ENCODE measurements at regions not wholly inside any gene's neighbourhood (a gene's known extent, or its start where the extent isn't known, plus 50 kb on each side); places are given as distances from the start of the nearest gene placed in this dataset.
A peak's percentile ranks its signal among the peaks of the same experiment; 100 is the strongest.

- no peak for DNase-seq (ENCODE audit: low spot score)
Observed at GRCh38 chr17:17417718-17418181, 59.0 kb upstream of the MED9 start.

DNA sequence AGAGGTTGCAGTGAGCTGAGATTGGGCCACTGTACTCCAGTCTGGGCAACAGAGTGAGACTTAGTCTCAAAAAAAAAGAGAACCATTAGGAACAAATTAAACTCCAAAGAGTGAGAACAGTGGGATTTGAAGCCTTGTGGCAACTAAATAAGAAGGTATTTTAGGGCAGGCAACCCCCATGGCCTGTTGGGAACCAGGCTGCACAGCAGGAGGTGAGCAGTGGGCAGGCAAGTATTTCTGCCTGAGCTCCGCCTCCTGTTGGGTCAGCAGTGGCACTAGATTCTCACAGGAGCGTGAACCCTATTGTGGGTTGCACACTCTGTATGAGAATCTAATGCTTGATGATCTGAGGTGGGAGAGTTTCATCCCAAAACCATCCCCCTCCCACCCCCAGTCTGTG lies 57.6 kb upstream of the MED9 start:
- DNase-seq (ENCODE audit: low spot score), result no peak

GRCh38 chr17:17419631-17420030 lies 57.2 kb upstream of the MED9 start:
- DNase-seq (ENCODE audit: low spot score), result peak; percentile 85

GRCh38 chr17:17420082-17420481 lies 56.7 kb upstream of the MED9 start:
- DNase-seq (ENCODE audit: low spot score), result no peak

DNA sequence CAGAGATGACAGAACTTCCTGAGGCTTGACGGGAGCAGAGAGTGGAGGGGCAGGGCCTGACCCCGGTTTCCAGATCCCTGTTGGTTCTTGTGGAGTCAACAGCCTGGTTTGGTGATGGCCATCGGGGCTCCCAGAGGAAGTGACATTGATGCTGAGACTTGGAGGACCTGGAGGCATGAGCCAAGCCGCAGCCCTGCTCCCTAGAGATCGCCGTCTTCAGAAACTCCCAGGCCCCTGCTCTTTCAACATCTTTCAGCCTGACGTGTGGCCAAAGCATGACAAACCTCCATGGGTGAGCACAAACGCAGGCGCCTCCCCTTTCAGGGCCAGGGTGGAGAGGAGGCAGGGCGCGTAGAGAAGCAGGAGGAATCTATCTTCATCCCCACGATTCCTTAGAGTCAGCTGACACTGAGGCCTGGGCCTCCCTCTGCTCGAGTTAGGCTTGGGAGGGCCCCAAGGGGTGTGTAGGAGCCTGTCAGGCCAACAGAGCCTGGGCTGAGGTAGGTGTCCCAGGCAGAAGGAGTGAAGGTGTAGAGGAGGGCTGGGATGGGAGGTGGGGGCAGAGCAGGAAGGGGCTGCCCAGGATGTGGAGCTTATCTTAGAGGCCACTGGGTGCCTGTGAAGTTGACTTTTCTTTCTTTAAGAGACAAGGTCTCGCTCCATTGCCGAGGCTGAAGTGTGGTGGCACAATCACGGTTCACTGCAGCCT lies 56.1 kb upstream of the MED9 start:
- no peak for DNase-seq (ENCODE audit: low spot score)

- DNase-seq (ENCODE audit: low spot score), result no peak
Observed at GRCh38 chr17:17421346-17422216, 55.2 kb upstream of the MED9 start.

GRCh38 chr17:17422217-17422610 lies 54.6 kb upstream of the MED9 start:
- no peak for DNase-seq (ENCODE audit: low spot score)

GRCh38 chr17:17422641-17423040 lies 54.2 kb upstream of the MED9 start:
- no peak for DNase-seq (ENCODE audit: low spot score)

GRCh38 chr17:17423656-17424055 lies 53.1 kb upstream of the MED9 start:
- DNase-seq (ENCODE audit: low spot score), result no peak

DNA sequence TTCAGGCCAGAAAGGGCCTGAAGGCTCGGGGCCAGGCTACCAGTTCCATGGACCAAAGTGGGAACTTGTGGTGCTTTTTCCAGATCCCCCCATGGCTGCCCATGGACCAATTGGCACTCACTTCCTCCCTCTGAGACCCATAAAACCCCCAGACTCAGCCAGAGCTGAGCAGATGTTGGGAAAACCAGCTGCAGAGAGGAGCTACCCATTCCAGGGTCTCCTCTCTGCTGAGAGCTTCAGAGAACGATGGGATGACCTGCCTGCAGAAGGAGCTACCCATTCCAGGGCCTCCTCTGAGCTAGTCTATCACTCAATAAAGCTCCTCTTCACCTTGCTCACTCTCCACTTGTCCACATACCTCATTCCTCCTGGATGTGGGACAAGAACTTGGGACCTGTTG lies 52.2 kb upstream of the MED9 start:
- no peak for DNase-seq (ENCODE audit: low spot score)

GRCh38 chr17:17425005-17425404 lies 51.8 kb upstream of the MED9 start:
- DNase-seq (ENCODE audit: low spot score), result no peak

DNA sequence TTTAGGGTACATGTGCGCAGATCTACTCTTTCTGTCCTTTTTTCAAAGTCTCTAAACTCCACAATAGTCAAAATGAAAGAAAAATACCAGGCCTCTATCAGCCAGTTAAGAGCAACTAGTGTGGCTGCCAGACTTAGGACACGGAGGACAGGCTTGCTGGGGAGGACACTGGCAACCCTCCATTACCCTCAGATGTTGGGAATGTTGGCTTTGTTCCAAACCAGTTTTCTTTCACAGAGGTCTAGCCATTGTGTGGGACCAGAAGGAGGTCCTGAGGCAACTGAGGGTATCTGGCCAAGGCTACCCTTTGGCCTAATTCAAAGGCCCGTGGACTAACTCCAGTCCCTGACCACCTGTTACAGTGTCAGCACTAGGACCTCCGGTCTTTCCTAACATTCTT lies 51.2 kb upstream of the MED9 start:
- DNase-seq (ENCODE audit: low spot score), result no peak

DNA sequence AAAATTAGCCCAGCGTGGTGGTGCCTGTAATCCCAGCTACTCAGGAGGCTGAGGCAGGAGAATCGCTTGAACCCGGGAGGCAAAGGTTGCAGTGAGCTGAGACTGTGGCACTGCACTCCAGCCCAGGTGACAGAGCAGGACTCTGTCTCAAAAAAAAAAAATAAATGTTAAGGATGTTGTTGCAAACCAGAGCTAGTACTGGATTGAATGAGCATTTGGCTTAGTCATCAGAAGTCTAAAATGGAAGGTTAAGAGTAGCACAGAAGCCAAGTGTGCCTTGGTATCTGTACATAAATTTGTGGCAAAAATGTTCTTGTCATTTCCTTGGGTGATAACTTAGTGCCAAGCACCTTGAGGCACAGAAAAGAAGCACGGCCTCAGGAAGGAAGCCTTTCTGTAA lies 50.6 kb upstream of the MED9 start:
- no peak for DNase-seq (ENCODE audit: low spot score)

Measured in globus pallidus (tissue), 1 donor.